ENCODE measurements at regions not wholly inside any gene's neighbourhood (a gene's known extent, or its start where the extent isn't known, plus 50 kb on each side); places are given as distances from the start of the nearest gene placed in this dataset.
A peak's percentile ranks its signal among the peaks of the same experiment; 100 is the strongest.

DNA sequence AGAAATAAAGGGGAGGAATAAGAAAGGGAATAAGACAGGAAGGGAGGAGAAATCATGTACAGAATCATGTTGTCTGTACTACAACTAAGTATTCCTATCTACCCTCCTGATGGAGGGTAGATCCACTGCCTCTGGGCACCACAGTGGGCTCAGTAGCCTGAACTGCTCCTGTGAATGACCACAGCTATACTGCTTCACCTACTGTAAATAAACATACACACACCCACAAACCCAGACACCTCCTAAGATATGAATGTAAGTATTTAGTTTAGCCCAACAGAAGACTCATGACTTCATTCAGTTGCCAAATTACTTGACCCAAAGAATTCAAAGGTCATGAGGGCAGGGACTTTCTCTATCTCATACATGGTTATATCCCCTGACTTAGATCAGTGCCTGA is 177.3 kb upstream of the C11orf58 start:
- CTCF ChIA-PET = no interaction called here
- peak; percentile 7 for DNase-seq (ENCODE audit: low read depth, low spot score)
- POLR2A ChIA-PET = no interaction called here
- TF ChIP-seq, protein P1, sequence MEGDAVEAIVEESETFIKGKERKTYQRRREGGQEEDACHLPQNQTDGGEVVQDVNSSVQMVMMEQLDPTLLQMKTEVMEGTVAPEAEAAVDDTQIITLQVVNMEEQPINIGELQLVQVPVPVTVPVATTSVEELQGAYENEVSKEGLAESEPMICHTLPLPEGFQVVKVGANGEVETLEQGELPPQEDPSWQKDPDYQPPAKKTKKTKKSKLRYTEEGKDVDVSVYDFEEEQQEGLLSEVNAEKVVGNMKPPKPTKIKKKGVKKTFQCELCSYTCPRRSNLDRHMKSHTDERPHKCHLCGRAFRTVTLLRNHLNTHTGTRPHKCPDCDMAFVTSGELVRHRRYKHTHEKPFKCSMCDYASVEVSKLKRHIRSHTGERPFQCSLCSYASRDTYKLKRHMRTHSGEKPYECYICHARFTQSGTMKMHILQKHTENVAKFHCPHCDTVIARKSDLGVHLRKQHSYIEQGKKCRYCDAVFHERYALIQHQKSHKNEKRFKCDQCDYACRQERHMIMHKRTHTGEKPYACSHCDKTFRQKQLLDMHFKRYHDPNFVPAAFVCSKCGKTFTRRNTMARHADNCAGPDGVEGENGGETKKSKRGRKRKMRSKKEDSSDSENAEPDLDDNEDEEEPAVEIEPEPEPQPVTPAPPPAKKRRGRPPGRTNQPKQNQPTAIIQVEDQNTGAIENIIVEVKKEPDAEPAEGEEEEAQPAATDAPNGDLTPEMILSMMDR (IDR thresholded peaks at IDR 0.05; ENCODE audit: low read depth, low read length) = no peak
- Histone ChIP-seq H3K4me3 (ENCODE audit: low read depth, low read length) (no peak overlapping the region), H3K27ac (ENCODE audit: low read depth, low read length) (no peak overlapping the region), H3K27me3 (ENCODE audit: control insufficient read depth, insufficient read depth, low read length) (no peaks in the 10 kb centered on the region), H3K9me3 (ENCODE audit: control insufficient read depth, insufficient read depth, low read length) (no peaks in the 10 kb centered on the region)

DNA sequence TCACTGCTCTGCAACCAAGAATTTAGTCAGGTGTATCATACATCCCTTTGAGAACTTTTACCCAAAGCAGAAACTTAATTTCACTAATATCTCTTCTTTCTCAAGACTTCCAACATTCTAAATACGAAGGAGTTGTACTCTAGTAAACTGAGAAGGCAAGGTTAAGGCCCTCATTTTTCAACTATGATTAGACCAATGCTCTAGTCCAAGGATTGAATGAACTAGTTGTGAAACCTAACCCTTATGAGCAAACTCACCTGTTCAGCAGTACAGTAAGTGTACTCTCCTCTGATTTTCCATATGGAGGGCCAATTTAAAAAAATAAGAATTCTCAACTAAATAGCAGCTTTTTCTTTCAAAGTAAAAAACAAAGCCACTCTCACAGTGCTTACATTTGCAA is 180.0 kb upstream of the C11orf58 start:
- H3K27me3 ChIP-seq (ENCODE audit: control insufficient read depth, insufficient read depth, low read length) = no peaks in the 10 kb centered on the region
- no peak overlapping the region for H3K27ac ChIP-seq (ENCODE audit: low read depth, low read length)
- POLR2A ChIA-PET = no interaction called here
- H3K9me3 ChIP-seq (ENCODE audit: control insufficient read depth, insufficient read depth, low read length) = no peaks in the 10 kb centered on the region
- CTCF ChIA-PET = no interaction called here
- H3K4me3 ChIP-seq (ENCODE audit: low read depth, low read length) = no peak overlapping the region
- DNase-seq (ENCODE audit: low read depth, low spot score) = no peak
- TF ChIP-seq, protein P1 (IDR thresholded peaks at IDR 0.05; ENCODE audit: low read depth, low read length) = no peak

DNA sequence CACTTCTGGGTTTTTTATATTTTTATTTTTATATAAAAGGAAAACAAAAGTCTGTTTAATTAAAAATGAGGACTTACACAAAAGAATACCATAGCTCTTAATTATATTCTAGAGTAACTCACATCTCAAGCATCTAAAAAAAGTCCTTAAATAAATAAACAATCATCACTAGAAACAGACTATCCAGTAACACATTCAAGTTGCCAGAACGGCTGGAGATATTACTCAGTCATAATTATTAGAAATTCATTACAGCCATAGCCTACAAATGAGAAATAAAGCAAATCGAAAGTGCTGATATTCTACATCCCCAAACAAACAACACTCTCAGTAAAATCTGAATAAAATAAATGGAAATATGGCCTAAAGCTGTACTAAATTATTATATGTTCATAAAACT is 182.5 kb upstream of the C11orf58 start:
- Histone ChIP-seq H3K27ac (ENCODE audit: low read depth, low read length) (no peak overlapping the region), H3K9me3 (ENCODE audit: control insufficient read depth, insufficient read depth, low read length) (no peaks in the 10 kb centered on the region), H3K4me3 (ENCODE audit: low read depth, low read length) (no peak overlapping the region), H3K27me3 (ENCODE audit: control insufficient read depth, insufficient read depth, low read length) (no peaks in the 10 kb centered on the region)
- CTCF ChIA-PET = no interaction called here
- TF ChIP-seq, protein P1 (IDR thresholded peaks at IDR 0.05; ENCODE audit: low read depth, low read length) = no peak
- POLR2A ChIA-PET = no interaction called here
- no peak for DNase-seq (ENCODE audit: low read depth, low spot score)

DNA sequence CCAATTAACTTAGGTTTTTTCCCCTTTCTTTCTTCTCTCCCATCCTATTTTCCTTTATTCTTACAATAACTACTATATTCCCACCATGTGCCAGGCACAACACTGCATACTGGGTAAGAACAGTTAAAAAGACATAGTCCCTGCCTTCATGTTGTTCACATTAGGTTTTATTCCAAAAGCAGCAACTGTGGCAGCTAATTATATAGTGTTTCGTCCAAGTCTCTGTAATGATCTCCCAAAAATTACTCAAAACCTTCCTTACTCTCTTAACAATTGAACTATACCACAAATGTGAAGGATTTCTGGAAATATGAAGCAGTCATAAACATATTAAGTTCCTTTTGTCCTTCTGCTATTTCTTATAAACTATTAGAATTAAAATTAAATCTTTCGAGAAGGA is 184.1 kb upstream of the C11orf58 start:
- TF ChIP-seq, protein P1 (IDR thresholded peaks at IDR 0.05; ENCODE audit: low read depth, low read length) = no peak
- Histone ChIP-seq H3K4me3 (ENCODE audit: low read depth, low read length) (no peak overlapping the region), H3K27ac (ENCODE audit: low read depth, low read length) (no peak overlapping the region), H3K9me3 (ENCODE audit: control insufficient read depth, insufficient read depth, low read length) (no peaks in the 10 kb centered on the region), H3K27me3 (ENCODE audit: control insufficient read depth, insufficient read depth, low read length) (no peaks in the 10 kb centered on the region)
- ChIA-PET POLR2A (no interaction called here), CTCF (no interaction called here)
- no peak for DNase-seq (ENCODE audit: low read depth, low spot score)

DNA sequence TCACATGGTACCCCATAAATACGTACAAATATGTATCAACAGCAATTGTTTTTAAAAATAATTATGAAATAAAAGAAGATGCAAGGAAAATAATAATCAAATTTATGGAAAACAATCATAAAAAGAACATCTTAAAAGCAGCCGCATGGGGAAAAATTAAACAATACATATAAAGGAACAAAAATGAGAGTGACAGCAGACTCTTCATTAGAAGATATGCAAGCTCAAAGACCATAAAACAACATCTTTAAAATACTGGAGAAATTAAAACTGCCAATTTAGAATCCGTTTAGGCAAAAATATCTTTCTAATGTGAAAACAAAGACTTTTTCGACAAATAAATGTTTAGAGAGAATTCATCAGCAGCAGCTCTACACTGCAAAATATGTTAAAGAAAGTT is 190.6 kb upstream of the C11orf58 start:
- no peak overlapping the region for H3K4me3 ChIP-seq (ENCODE audit: low read depth, low read length)
- H3K27me3 ChIP-seq (ENCODE audit: control insufficient read depth, insufficient read depth, low read length) = no peaks in the 10 kb centered on the region
- DNase-seq (ENCODE audit: low read depth, low spot score) = no peak
- TF ChIP-seq, protein P1 (IDR thresholded peaks at IDR 0.05; ENCODE audit: low read depth, low read length) = no peak
- no peak overlapping the region for H3K27ac ChIP-seq (ENCODE audit: low read depth, low read length)
- CTCF ChIA-PET = no interaction called here
- no peaks in the 10 kb centered on the region for H3K9me3 ChIP-seq (ENCODE audit: control insufficient read depth, insufficient read depth, low read length)
- POLR2A ChIA-PET = no interaction called here
